OCI-LY3 (cell line): ENCODE measurements at regions not wholly inside any gene's neighbourhood (a gene's known extent, or its start where the extent isn't known, plus 50 kb on each side); places are given as distances from the start of the nearest gene placed in this dataset.

Experiments
- H2AFZ ChIP-seq: fragments of 200-600, 300-600 bp; shearing (Covaris generic); 2 replicates; pipeline ENCODE4 v1.6.0; 2014; ENCODE audit warnings: antibody characterized with exemption, low read depth, low read length
- H3K27ac ChIP-seq: fragments of 200-600, 300-600 bp; sonication (generic); 2 replicates; pipeline ENCODE4 v1.5.1; 2014; ENCODE audit warnings: mild to moderate bottlenecking, low read length, moderate library complexity, mixed read lengths
- H3K27me3 ChIP-seq: fragments of 200-600, 300-600 bp; sonication (generic); 2 replicates; pipeline ENCODE4 v1.6.1; 2014; ENCODE audit warnings: low read depth, low read length, mixed read lengths
- H3K36me3 ChIP-seq: fragments of 200-600, 300-600 bp; sonication (generic); replicated peaks from 2 replicates; pipeline ENCODE3; 2014; ENCODE audit warnings: low read depth, low read length, mixed read lengths
- H3K4me1 ChIP-seq: fragments of 300-600, 200-600 bp; sonication (generic); 2 replicates; pipeline ENCODE4 v1.6.1; 2014; ENCODE audit warnings: low read length, mixed read lengths
- H3K4me2 ChIP-seq: fragments of 200-600, 300-600 bp; sonication (generic); 2 replicates; pipeline ENCODE4 v1.6.1; 2014; ENCODE audit warnings: low read length, mixed read lengths
- H3K4me3 ChIP-seq: fragments of 300-600, 200-600 bp; sonication (generic); 2 replicates; pipeline ENCODE4 v1.5.1; 2014; ENCODE audit warnings: antibody characterized with exemption, mild to moderate bottlenecking, low read length, moderate library complexity
- H3K79me2 ChIP-seq: fragments of 300-600, 200-600 bp; shearing (Covaris generic); 2 replicates; pipeline ENCODE4 v1.6.1; 2014; ENCODE audit warnings: mild to moderate bottlenecking, low read length, mixed read lengths
- H3K9ac ChIP-seq: fragments of 300-600, 200-600 bp; shearing (Covaris generic); 2 replicates; pipeline ENCODE4 v1.6.0; 2014; ENCODE audit warnings: mild to moderate bottlenecking, low read length, moderate library complexity
- H3K9me3 ChIP-seq: fragments of 200-600, 300-600 bp; shearing (Covaris generic); 2 replicates; pipeline ENCODE4 v1.6.1; 2014; ENCODE audit warnings: low read length, mixed read lengths; ENCODE audit not compliant: insufficient read depth
- H4K20me1 ChIP-seq: fragments of 200-600, 300-600 bp; sonication (generic); 2 replicates; pipeline ENCODE4 v1.6.1; 2016; ENCODE audit warnings: low read length, mixed read lengths; ENCODE audit not compliant: insufficient read depth
- EZH2phosphoT487 ChIP-seq: fragments of 200-600 bp; shearing (Covaris generic); IDR thresholded peaks from 2 replicates; pipeline ENCODE4 v1.6.1; 2018; ENCODE audit warnings: antibody characterized with exemption, mixed run types, low read depth
- TF ChIP-seq, protein P1 (sequence below): fragments of 200-600, 300-600 bp; sonication (generic); IDR thresholded peaks from 2 replicates; pipeline ENCODE4 v1.5.1; 2014; ENCODE audit warnings: antibody characterized with exemption, low read length, low read depth

DNA sequence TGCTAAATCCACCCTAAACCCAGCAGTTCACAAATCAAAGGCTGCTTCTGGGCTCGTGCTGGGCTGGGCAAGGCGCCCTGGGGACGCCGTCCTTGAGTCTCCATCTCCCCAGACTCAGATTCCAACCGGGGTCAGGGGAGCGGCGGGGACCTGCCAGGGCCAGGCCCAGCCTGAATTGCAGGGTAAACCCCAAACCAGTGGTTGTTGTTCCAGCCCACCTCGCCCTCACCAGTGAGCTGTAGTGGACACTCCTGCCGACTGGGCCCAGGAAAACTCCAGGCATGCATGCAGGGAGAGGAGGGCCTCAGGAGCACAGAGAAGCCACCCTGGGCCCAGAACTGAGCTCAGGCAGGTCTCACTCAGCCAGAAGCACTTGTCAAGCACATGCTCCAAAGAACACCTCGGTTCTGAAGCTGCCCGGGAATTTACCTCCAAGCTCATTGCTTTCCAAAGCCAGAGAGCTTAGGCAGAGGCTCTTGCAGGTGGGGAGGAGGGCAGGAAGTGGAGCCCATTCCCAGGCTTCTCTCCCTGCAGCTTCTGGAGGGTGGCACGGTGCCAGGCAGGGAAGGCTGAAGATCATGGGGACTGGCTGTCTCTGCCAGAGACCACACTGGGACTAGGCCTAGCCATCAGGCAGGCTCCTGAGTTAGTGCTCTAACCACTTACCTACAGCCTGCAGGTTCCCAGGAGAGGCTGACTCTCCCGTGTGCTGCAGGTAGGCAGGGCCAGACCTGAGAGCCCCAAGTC, 437.0 kb downstream of the MATN1 start:
- H4K20me1 ChIP-seq, result no peaks in the 10 kb centered on the region
- no peaks in the 10 kb centered on the region for H3K9me3 ChIP-seq
- H3K4me3 ChIP-seq, result no peak overlapping the region
- H3K79me2 ChIP-seq, result no peaks in the 10 kb centered on the region
- no peak overlapping the region for H2AFZ ChIP-seq
- no peak overlapping the region for H3K9ac ChIP-seq
- H3K27me3 ChIP-seq, result 0 out of 2 replicates have a peak, but pooled peaks cover 4% of the 10 kb centered on the region
- H3K36me3 ChIP-seq, result no peaks in the 10 kb centered on the region
- TF ChIP-seq, protein P1, sequence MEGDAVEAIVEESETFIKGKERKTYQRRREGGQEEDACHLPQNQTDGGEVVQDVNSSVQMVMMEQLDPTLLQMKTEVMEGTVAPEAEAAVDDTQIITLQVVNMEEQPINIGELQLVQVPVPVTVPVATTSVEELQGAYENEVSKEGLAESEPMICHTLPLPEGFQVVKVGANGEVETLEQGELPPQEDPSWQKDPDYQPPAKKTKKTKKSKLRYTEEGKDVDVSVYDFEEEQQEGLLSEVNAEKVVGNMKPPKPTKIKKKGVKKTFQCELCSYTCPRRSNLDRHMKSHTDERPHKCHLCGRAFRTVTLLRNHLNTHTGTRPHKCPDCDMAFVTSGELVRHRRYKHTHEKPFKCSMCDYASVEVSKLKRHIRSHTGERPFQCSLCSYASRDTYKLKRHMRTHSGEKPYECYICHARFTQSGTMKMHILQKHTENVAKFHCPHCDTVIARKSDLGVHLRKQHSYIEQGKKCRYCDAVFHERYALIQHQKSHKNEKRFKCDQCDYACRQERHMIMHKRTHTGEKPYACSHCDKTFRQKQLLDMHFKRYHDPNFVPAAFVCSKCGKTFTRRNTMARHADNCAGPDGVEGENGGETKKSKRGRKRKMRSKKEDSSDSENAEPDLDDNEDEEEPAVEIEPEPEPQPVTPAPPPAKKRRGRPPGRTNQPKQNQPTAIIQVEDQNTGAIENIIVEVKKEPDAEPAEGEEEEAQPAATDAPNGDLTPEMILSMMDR, result no peak
- TF ChIP-seq EZH2phosphoT487, result no peak
- H3K4me1 ChIP-seq, result no peaks in the 10 kb centered on the region
- H3K27ac ChIP-seq, result no peak overlapping the region
- H3K4me2 ChIP-seq, result no peak overlapping the region

DNA sequence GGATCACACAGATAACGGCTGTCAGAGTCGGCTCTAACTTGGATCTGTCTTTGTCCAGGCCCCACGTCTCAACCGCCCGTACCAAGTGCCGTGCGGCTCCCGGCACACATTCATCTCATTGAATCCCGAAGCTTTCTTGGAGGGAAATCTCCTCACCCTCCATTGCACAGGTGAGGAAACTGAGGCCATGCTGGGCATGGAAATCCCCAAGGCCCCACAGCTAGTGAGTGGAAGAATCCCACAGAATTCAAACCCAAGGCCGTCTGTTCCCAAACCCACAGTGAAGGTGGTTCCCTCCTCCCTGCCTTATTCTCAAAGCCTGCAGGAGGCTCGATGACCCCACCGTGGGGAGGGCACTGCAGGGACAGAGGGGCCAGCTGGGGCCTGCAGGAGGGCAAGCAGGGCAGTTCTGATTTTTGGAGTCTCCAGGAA, 437.9 kb downstream of the MATN1 start:
- no peaks in the 10 kb centered on the region for H3K79me2 ChIP-seq
- no peaks in the 10 kb centered on the region for H3K9me3 ChIP-seq
- H3K4me2 ChIP-seq, result no peak overlapping the region
- no peaks in the 10 kb centered on the region for H3K36me3 ChIP-seq
- H2AFZ ChIP-seq, result no peak overlapping the region
- no peaks in the 10 kb centered on the region for H3K4me1 ChIP-seq
- H3K9ac ChIP-seq, result no peak overlapping the region
- no peaks in the 10 kb centered on the region for H4K20me1 ChIP-seq
- no peak overlapping the region for H3K27ac ChIP-seq
- peaks cover 10% of the 10 kb centered on the region; the same call in 1 of the 2 replicates for H3K27me3 ChIP-seq
- no peak overlapping the region for H3K4me3 ChIP-seq
- no peak for TF ChIP-seq EZH2phosphoT487
- TF ChIP-seq, protein P1, result no peak

DNA sequence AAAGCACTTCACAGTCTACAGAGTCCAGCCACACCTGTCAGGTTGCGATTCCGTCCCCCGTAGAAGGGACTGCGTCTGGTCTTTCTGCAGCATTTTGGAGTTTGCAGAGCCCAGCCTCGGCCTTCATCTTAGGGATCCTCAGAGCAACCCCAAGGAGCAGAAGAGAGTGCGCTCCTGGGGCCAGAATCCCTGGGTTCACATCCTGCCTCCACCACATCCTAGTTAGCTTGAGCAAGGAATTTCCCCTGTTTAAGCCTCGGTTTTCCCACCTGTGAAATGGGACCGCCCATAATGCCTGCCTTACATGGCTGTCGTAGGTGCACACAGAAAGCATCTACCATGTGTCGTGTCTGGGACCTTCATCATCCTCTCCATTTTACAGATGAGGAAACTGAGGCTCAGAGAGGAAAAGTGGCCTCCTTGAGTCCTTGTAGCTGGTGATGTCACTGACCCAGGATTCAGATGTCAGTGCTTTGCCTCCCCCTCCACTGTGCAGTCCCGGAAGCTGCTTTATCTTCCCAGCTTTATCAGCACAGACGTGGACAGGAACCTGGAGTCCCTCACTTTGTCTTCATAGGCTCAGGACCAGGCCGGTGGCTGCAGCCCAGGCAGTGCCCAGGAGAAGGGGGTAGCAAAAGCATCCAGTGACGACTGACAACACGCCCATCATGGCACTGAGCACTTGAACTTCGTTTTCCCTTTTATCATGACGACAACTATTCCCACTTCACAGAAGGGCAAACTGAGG, 438.5 kb downstream of the MATN1 start:
- peaks cover 11% of the 10 kb centered on the region; the same call in 1 of the 2 replicates for H3K27me3 ChIP-seq

DNA sequence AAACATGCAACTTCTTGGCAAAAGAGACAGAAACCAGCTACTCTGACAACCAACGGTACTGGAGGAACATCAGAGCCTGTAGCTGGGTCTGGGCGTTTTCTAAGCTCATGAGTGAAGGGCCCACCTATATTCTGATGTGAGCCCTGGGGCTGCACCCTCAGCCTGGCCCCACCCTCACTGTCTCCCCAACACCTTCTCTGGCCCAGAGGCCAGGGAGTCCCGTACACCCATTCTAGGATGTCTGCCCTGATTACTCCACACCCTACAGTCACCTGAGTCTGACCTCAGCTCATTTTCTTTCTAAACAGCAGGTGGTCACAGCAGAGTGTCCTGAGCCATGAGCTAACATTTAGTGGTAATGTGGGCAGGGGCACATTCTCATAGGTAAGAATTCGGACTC, 439.2 kb downstream of the MATN1 start:
- Histone ChIP-seq H3K4me3 (no peak overlapping the region), H3K27ac (no peak overlapping the region), H3K27me3 (peaks cover 14% of the 10 kb centered on the region; the same call in 1 of the 2 replicates), H4K20me1 (no peaks in the 10 kb centered on the region), H2AFZ (no peak overlapping the region), H3K9me3 (no peaks in the 10 kb centered on the region), H3K4me2 (no peak overlapping the region), H3K79me2 (no peaks in the 10 kb centered on the region), H3K4me1 (no peaks in the 10 kb centered on the region), H3K36me3 (no peaks in the 10 kb centered on the region), H3K9ac (no peak overlapping the region)
- TF ChIP-seq EZH2phosphoT487, result no peak
- TF ChIP-seq, protein P1, result no peak

More for the DNA sequence above, 438.5 kb downstream of the MATN1 start:
- H2AFZ ChIP-seq, result no peak overlapping the region
- H3K9ac ChIP-seq, result no peak overlapping the region
- no peaks in the 10 kb centered on the region for H3K36me3 ChIP-seq
- H3K4me1 ChIP-seq, result no peaks in the 10 kb centered on the region
- no peak overlapping the region for H3K4me2 ChIP-seq
- no peak overlapping the region for H3K27ac ChIP-seq
- H3K79me2 ChIP-seq, result no peaks in the 10 kb centered on the region
- H3K9me3 ChIP-seq, result no peaks in the 10 kb centered on the region
- H4K20me1 ChIP-seq, result no peaks in the 10 kb centered on the region
- TF ChIP-seq EZH2phosphoT487, result no peak
- TF ChIP-seq, protein P1, result no peak
- no peak overlapping the region for H3K4me3 ChIP-seq
